ENCODE measurements at regions not wholly inside any gene's neighbourhood (a gene's known extent, or its start where the extent isn't known, plus 50 kb on each side); places are given as distances from the start of the nearest gene placed in this dataset.
"Not testable (repeated sequence)": the region's sequence is repeated elsewhere in the genome, so short reads cannot be mapped to it uniquely, and the experiment has no call there.

GRCh38 chrX:139020801-139021200, 309.3 kb upstream of the FGF13 start:
- Histone ChIP-seq H3K27me3 (no peaks in the 10 kb centered on the region), H3K9me2 (replicated peaks; ENCODE audit: insufficient read depth) (no peaks in the 10 kb centered on the region), H3K4me1 (ENCODE audit: insufficient read depth) (no peaks in the 10 kb centered on the region), H4K20me1 (ENCODE audit: insufficient read depth, poor library complexity, severe bottlenecking) (no peaks in the 10 kb centered on the region), H3K4me2 (no peak overlapping the region), H2AFZ (no peak overlapping the region), H3K4me3 (no peak overlapping the region), H3K36me3 (replicated peaks; ENCODE audit: insufficient read depth, low read depth) (no peaks in the 10 kb centered on the region), H3K27ac (no peak overlapping the region), H3K9me3 (ENCODE audit: low read depth) (no peaks in the 10 kb centered on the region), H3K79me2 (no peaks in the 10 kb centered on the region)
- DNase-seq (ENCODE audit: low spot score), result no peak
- no peak for TF ChIP-seq EZH2 (IDR thresholded peaks at IDR 0.05; ENCODE audit: borderline replicate concordance)
- no peak for TF ChIP-seq EZH2phosphoT487 (IDR thresholded peaks at IDR 0.05; ENCODE audit: low read depth, severe bottlenecking, unreplicated experiment)
- no peak for TF ChIP-seq CTCF (IDR thresholded peaks at IDR 0.05; ENCODE audit: poor library complexity)
- 60% methylated on average over 3 of the region's 3 CpGs for WGBS (ENCODE audit: low lambda C conversion rate, missing lambda C conversion rate)

GRCh38 chrX:139018436-139018835, 306.9 kb upstream of the FGF13 start:
- H3K27ac ChIP-seq, result no peak overlapping the region
- no peaks in the 10 kb centered on the region for H3K27me3 ChIP-seq
- H3K36me3 ChIP-seq (replicated peaks; ENCODE audit: insufficient read depth, low read depth), result no peaks in the 10 kb centered on the region

GRCh38 chrX:139015627-139016026, 304.1 kb upstream of the FGF13 start:
- Histone ChIP-seq H3K9me3 (ENCODE audit: low read depth) (no peaks in the 10 kb centered on the region), H3K27me3 (no peaks in the 10 kb centered on the region), H3K4me2 (no peak overlapping the region), H4K20me1 (ENCODE audit: insufficient read depth, poor library complexity, severe bottlenecking) (no peaks in the 10 kb centered on the region), H3K79me2 (no peaks in the 10 kb centered on the region), H3K4me3 (no peak overlapping the region), H2AFZ (no peak overlapping the region), H3K4me1 (ENCODE audit: insufficient read depth) (no peaks in the 10 kb centered on the region), H3K27ac (no peak overlapping the region), H3K36me3 (replicated peaks; ENCODE audit: insufficient read depth, low read depth) (no peaks in the 10 kb centered on the region), H3K9me2 (replicated peaks; ENCODE audit: insufficient read depth) (no peaks in the 10 kb centered on the region)
- TF ChIP-seq EZH2 (IDR thresholded peaks at IDR 0.05; ENCODE audit: borderline replicate concordance), result no peak
- no peak for TF ChIP-seq EZH2phosphoT487 (IDR thresholded peaks at IDR 0.05; ENCODE audit: low read depth, severe bottlenecking, unreplicated experiment)
- no peak for TF ChIP-seq CTCF (IDR thresholded peaks at IDR 0.05; ENCODE audit: poor library complexity)
- DNase-seq (ENCODE audit: low spot score), result no peak
- WGBS (ENCODE audit: low lambda C conversion rate, missing lambda C conversion rate), result 77% methylated on average over 1 of the region's 1 CpG

More at GRCh38 chrX:139018436-139018835, 306.9 kb upstream of the FGF13 start:
- H3K4me2 ChIP-seq, result no peak overlapping the region
- H3K4me1 ChIP-seq (ENCODE audit: insufficient read depth), result no peaks in the 10 kb centered on the region
- no peak overlapping the region for H3K4me3 ChIP-seq
- no peak for DNase-seq (ENCODE audit: low spot score)
- no peak for TF ChIP-seq EZH2 (IDR thresholded peaks at IDR 0.05; ENCODE audit: borderline replicate concordance)
- TF ChIP-seq EZH2phosphoT487 (IDR thresholded peaks at IDR 0.05; ENCODE audit: low read depth, severe bottlenecking, unreplicated experiment), result no peak
- no peaks in the 10 kb centered on the region for H3K79me2 ChIP-seq
- 73% methylated on average over 2 of the region's 2 CpGs for WGBS (ENCODE audit: low lambda C conversion rate, missing lambda C conversion rate)
- no peaks in the 10 kb centered on the region for H3K9me3 ChIP-seq (ENCODE audit: low read depth)
- H2AFZ ChIP-seq, result no peak overlapping the region
- no peaks in the 10 kb centered on the region for H4K20me1 ChIP-seq (ENCODE audit: insufficient read depth, poor library complexity, severe bottlenecking)
- no peaks in the 10 kb centered on the region for H3K9me2 ChIP-seq (replicated peaks; ENCODE audit: insufficient read depth)

GRCh38 chrX:139008185-139008584, 296.7 kb upstream of the FGF13 start:
- Histone ChIP-seq H3K27ac (no peak overlapping the region), H3K4me1 (ENCODE audit: insufficient read depth) (no peaks in the 10 kb centered on the region), H3K9me2 (replicated peaks; ENCODE audit: insufficient read depth) (no peaks in the 10 kb centered on the region), H3K27me3 (no peaks in the 10 kb centered on the region), H3K4me2 (no peak overlapping the region), H3K4me3 (no peak overlapping the region), H3K36me3 (replicated peaks; ENCODE audit: insufficient read depth, low read depth) (no peaks in the 10 kb centered on the region), H2AFZ (no peak overlapping the region), H3K79me2 (no peaks in the 10 kb centered on the region), H4K20me1 (ENCODE audit: insufficient read depth, poor library complexity, severe bottlenecking) (no peaks in the 10 kb centered on the region), H3K9me3 (ENCODE audit: low read depth) (no peaks in the 10 kb centered on the region)
- TF ChIP-seq EZH2 (IDR thresholded peaks at IDR 0.05; ENCODE audit: borderline replicate concordance) (no peak), CTCF (IDR thresholded peaks at IDR 0.05; ENCODE audit: poor library complexity) (no peak), EZH2phosphoT487 (IDR thresholded peaks at IDR 0.05; ENCODE audit: low read depth, severe bottlenecking, unreplicated experiment) (no peak)
- no peak for DNase-seq (ENCODE audit: low spot score)
- WGBS (ENCODE audit: low lambda C conversion rate, missing lambda C conversion rate), result 62% methylated on average over 4 of the region's 4 CpGs

- not testable (repeated sequence) for H3K4me1 ChIP-seq (ENCODE audit: insufficient read depth); H3K4me2 ChIP-seq; H3K9me2 ChIP-seq (replicated peaks; ENCODE audit: insufficient read depth); H3K9me3 ChIP-seq (ENCODE audit: low read depth); H2AFZ ChIP-seq; H3K79me2 ChIP-seq; H3K4me3 ChIP-seq; H4K20me1 ChIP-seq (ENCODE audit: insufficient read depth, poor library complexity, severe bottlenecking); DNase-seq (ENCODE audit: low spot score); H3K27me3 ChIP-seq; H3K36me3 ChIP-seq (replicated peaks; ENCODE audit: insufficient read depth, low read depth); H3K27ac ChIP-seq
- WGBS (ENCODE audit: low lambda C conversion rate, missing lambda C conversion rate), result 93% methylated on average over 28 of the region's 34 CpGs
Observed at GRCh38 chrX:139003856-139004527, 292.5 kb upstream of the FGF13 start.
